Osteocyte (in vitro differentiated cells): ENCODE measurements at regions not wholly inside any gene's neighbourhood (a gene's known extent, or its start where the extent isn't known, plus 50 kb on each side); places are given as distances from the start of the nearest gene placed in this dataset.

ENCODE experiments used
- DNase-seq: peaks from one replicate; pipeline ENCODE4 v3.0.0; 2021; ENCODE audit warnings: mixed read lengths; ENCODE audit not compliant: unreplicated experiment; ENCODE audit errors: extremely low spot score
- H3K27ac Mint-ChIP-seq: one replicate; pipeline ENCODE4 v1.8.0; 2021; ENCODE audit warnings: mild to moderate bottlenecking, mixed read lengths; ENCODE audit not compliant: unreplicated experiment
- H3K27me3 Mint-ChIP-seq: one replicate; pipeline ENCODE4 v1.8.0; 2021; ENCODE audit warnings: mixed read lengths; ENCODE audit not compliant: unreplicated experiment
- H3K36me3 Mint-ChIP-seq: one replicate; pipeline ENCODE4 v1.8.0; 2021; ENCODE audit warnings: mixed read lengths; ENCODE audit not compliant: unreplicated experiment
- H3K4me1 Mint-ChIP-seq: one replicate; pipeline ENCODE4 v1.8.0; 2021; ENCODE audit warnings: mixed read lengths; ENCODE audit not compliant: unreplicated experiment
- H3K4me3 Mint-ChIP-seq: one replicate; pipeline ENCODE4 v1.8.0; 2021; ENCODE audit warnings: mild to moderate bottlenecking, moderate library complexity, mixed read lengths; ENCODE audit not compliant: unreplicated experiment
- H3K9me3 Mint-ChIP-seq: one replicate; pipeline ENCODE4 v1.8.0; 2021; ENCODE audit warnings: mixed read lengths; ENCODE audit not compliant: unreplicated experiment
- TF ChIP-seq, protein P1 (sequence below): fragments of 200-600 bp; sonication (generic); IDR thresholded peaks from 2 replicates; pipeline ENCODE4 v1.5.0; 2021; ENCODE audit warnings: antibody characterized with exemption, mild to moderate bottlenecking, moderate library complexity

DNA sequence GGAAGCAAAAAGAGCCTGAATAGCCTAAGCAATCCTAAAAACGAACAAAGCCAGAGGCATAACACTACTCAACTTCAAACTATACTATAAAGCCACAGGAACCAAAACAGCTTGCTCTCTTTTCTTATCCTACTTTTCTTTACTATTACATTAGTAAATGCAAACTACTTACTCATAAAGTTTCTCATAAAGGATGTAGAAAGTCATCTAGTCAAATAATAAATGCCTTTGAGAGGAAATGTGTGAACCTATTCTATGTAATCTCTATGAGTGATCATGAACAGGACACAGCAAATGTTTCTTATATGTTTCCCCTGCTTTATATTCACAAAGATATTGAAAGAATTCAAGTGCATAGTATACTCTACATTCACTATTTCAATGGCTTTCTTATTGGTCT, 176.9 kb upstream of the MDGA2 start:
- no peaks in the 10 kb centered on the region for H3K4me1 Mint-ChIP-seq
- no peak overlapping the region for H3K27ac Mint-ChIP-seq
- TF ChIP-seq, protein P1, sequence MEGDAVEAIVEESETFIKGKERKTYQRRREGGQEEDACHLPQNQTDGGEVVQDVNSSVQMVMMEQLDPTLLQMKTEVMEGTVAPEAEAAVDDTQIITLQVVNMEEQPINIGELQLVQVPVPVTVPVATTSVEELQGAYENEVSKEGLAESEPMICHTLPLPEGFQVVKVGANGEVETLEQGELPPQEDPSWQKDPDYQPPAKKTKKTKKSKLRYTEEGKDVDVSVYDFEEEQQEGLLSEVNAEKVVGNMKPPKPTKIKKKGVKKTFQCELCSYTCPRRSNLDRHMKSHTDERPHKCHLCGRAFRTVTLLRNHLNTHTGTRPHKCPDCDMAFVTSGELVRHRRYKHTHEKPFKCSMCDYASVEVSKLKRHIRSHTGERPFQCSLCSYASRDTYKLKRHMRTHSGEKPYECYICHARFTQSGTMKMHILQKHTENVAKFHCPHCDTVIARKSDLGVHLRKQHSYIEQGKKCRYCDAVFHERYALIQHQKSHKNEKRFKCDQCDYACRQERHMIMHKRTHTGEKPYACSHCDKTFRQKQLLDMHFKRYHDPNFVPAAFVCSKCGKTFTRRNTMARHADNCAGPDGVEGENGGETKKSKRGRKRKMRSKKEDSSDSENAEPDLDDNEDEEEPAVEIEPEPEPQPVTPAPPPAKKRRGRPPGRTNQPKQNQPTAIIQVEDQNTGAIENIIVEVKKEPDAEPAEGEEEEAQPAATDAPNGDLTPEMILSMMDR = no peak
- H3K9me3 Mint-ChIP-seq = peaks cover 27% of the 10 kb centered on the region
- no peaks in the 10 kb centered on the region for H3K27me3 Mint-ChIP-seq
- H3K4me3 Mint-ChIP-seq = no peak overlapping the region
- no peaks in the 10 kb centered on the region for H3K36me3 Mint-ChIP-seq
- no peak for DNase-seq

DNA sequence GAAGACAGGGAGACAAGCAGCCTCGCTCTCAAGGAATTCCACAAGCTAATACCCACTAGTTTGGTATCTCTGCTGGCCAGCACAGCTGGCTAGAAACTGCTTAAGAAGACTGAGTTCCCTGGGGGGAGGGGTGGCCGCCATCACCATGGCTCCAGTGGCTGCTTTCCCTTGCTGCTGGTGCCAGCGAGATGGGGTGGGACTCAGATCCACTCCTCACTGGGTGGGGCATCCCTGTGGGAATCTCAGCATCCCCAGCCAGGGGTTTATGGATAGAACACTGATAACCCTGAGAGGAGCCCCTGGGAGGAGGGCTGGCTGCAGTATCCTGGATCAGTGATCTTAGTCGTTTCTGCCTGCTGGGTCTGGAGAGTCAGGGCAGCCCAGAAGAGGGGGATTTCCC, 170.6 kb upstream of the MDGA2 start:
- DNase-seq = no peak
- Mint-ChIP-seq H3K27ac (no peak overlapping the region), H3K9me3 (peaks cover 45% of the 10 kb centered on the region), H3K36me3 (peaks cover 3% of the 10 kb centered on the region), H3K27me3 (no peaks in the 10 kb centered on the region), H3K4me1 (no peaks in the 10 kb centered on the region), H3K4me3 (no peak overlapping the region)
- TF ChIP-seq, protein P1 = no peak

DNA sequence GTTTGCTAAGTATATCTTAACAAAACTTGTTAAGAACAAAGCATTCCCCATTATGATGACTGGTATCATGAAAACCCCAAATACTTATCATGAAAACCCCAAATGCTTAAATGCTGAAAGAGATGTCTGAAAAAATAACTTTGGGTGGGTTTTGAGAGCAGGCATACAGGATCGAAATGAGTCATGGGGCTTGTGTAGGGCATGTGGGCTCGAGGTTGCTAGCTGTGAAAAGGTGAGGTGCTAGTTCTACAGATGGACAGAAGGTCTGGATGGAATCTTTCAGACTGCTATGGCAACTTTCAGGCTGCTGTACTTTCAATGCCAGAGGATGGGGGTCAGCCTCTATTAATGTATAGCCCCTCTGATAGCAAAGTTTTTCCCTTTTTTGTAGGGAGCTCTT, 167.8 kb upstream of the MDGA2 start:
- DNase-seq = no peak
- peaks cover 31% of the 10 kb centered on the region for H3K9me3 Mint-ChIP-seq
- H3K27me3 Mint-ChIP-seq = no peaks in the 10 kb centered on the region
- H3K4me1 Mint-ChIP-seq = no peaks in the 10 kb centered on the region
- H3K4me3 Mint-ChIP-seq = no peak overlapping the region
- peaks cover 3% of the 10 kb centered on the region for H3K36me3 Mint-ChIP-seq
- no peak overlapping the region for H3K27ac Mint-ChIP-seq
- TF ChIP-seq, protein P1 = no peak

DNA sequence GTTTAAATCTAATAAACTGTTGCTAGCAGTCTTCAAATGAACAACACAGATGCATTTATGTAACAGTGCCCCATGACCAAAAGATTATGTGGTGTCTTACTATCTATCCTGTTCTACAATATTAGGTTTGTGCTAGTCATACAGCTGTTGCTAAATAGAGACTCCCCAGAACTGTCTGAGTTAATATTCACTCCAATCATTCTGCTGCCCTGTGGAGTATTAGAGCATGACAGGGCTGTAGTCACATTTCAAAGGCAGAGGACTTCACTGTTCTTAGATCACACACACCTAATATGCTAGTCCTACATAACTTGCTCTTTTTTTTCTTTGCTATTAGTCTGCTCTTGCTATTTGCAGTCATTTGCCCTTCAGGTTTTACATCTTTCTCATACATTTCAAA, 157.6 kb upstream of the MDGA2 start:
- Mint-ChIP-seq H3K4me3 (no peak overlapping the region), H3K36me3 (no peaks in the 10 kb centered on the region), H3K9me3 (no peaks in the 10 kb centered on the region), H3K4me1 (no peaks in the 10 kb centered on the region), H3K27ac (no peak overlapping the region), H3K27me3 (no peaks in the 10 kb centered on the region)
- TF ChIP-seq, protein P1 = no peak
- DNase-seq = no peak

DNA sequence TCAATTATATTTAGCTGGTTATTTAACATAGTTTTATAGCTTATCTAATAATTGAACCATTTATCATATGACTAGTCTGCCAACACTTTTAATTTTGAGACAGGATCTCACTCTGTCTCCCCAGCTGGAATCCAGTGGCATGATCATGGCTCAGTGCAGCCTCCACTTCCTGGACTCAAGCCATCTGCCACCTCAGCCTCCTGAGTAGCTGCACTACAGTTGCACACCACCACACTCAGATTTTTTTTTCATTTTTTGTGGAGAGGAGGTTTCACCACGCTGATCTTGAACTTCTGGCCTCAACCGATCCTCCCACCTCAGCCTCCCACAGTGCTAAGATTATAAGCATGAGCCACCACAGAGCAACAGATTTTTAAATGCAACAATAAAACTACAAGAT, 151.4 kb upstream of the MDGA2 start:
- Mint-ChIP-seq H3K36me3 (no peaks in the 10 kb centered on the region), H3K27ac (no peak overlapping the region), H3K4me3 (no peak overlapping the region), H3K9me3 (no peaks in the 10 kb centered on the region), H3K4me1 (no peaks in the 10 kb centered on the region), H3K27me3 (no peaks in the 10 kb centered on the region)
- no peak for DNase-seq
- TF ChIP-seq, protein P1 = no peak
